ENCODE measurements at regions not wholly inside any gene's neighbourhood (a gene's known extent, or its start where the extent isn't known, plus 50 kb on each side); places are given as distances from the start of the nearest gene placed in this dataset.

DNA sequence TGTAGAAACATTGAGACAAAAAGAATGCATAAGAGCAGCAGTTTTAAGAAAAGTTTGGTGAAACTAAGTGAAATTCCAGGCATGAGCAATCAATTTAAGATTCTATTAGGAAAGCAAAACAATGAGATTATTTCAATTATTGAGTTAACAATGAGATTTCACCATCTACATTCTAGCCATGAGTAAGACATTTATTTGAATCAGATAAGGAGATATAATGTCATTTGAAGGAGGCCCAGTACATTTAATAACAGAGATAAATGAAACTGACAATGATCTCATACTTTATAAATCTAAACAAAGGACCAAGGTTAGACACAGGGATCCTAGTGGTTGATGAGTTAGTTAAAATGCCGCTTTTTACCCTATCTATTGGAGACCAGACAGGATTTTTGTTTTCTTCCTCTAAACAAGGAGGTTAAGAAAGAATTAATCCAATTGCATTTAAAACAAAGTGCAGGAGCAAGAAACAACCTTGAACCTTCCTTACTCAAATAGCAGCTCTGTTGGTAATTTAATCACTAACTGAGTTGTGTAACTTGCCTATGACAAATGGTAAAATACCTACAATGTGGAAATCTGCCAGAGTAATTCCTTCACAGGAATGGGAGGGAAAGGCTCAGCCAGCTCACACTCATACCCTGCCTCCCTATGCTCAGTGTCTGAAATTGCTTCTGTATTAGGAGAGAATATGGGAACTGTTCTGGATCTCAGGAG, 103.5 kb upstream of the NR3C1 start (continued):
- no peak for TF ChIP-seq ZNF468 (CRISPR knock-in tag; IDR thresholded peaks at IDR 0.05)
- peak; percentile 93 for TF ChIP-seq PAXIP1 (CRISPR knock-in tag; conservative IDR thresholded peaks at IDR 0.05)
- peak; percentile 74; the same call in 1 of the 2 replicates for TF ChIP-seq ZKSCAN8 (CRISPR knock-in tag; IDR thresholded peaks at IDR 0.05; ENCODE audit: borderline replicate concordance)
- 0 out of 2 replicates have a peak, but pooled peaks have one; percentile 13 for TF ChIP-seq EHMT2 (IDR thresholded peaks at IDR 0.05; ENCODE audit: borderline replicate concordance, low read depth, low read length)
- TF ChIP-seq ZSCAN21 (CRISPR knock-in tag; IDR thresholded peaks at IDR 0.05; ENCODE audit: borderline replicate concordance) = no peak
- no peak for TF ChIP-seq ZNF354B (CRISPR knock-in tag; IDR thresholded peaks at IDR 0.05)
- TF ChIP-seq NR2C2 (CRISPR knock-in tag; IDR thresholded peaks at IDR 0.05; ENCODE audit: borderline replicate concordance) = peak; percentile 59
- no peak for TF ChIP-seq PAF1 (CRISPR knock-in tag; IDR thresholded peaks at IDR 0.05)
- TF ChIP-seq ZNF496 (CRISPR knock-in tag; IDR thresholded peaks at IDR 0.05; ENCODE audit: insufficient replicate concordance) = no peak
- TF ChIP-seq ZNF609 (CRISPR knock-in tag; IDR thresholded peaks at IDR 0.05; ENCODE audit: borderline replicate concordance) = peak; percentile 77; the same call in 1 of the 2 replicates
- TF ChIP-seq PTBP1 (IDR thresholded peaks at IDR 0.05; ENCODE audit: low read depth, low read length, poor library complexity, severe bottlenecking) = no peak
- TF ChIP-seq U2AF2 (IDR thresholded peaks at IDR 0.05; ENCODE audit: low read depth, low read length) = no peak
- no peak for TF ChIP-seq ZNF382 (CRISPR knock-in tag; IDR thresholded peaks at IDR 0.05; ENCODE audit: borderline replicate concordance)
- peak; percentile 97 for TF ChIP-seq SIX1 (CRISPR knock-in tag; IDR thresholded peaks at IDR 0.05; ENCODE audit: borderline replicate concordance)
- TF ChIP-seq ZKSCAN5 (CRISPR knock-in tag; IDR thresholded peaks at IDR 0.05) = no peak
- no peak for TF ChIP-seq CENPT (CRISPR knock-in tag; IDR thresholded peaks at IDR 0.05; ENCODE audit: low read depth)
- no peak for TF ChIP-seq TFAP4 (IDR thresholded peaks at IDR 0.05; ENCODE audit: borderline replicate concordance, low read depth)
- TF ChIP-seq ZNF24 (IDR thresholded peaks at IDR 0.05) = peak; percentile 54; the same call in 1 of the 2 replicates
- peak; percentile 81; the same call in 1 of the 2 replicates for TF ChIP-seq HOXD1 (CRISPR knock-in tag; IDR thresholded peaks at IDR 0.05)
- no peak for TF ChIP-seq KLF9 (CRISPR knock-in tag; IDR thresholded peaks at IDR 0.05; ENCODE audit: low read depth)
- no peak for TF ChIP-seq MYNN (CRISPR knock-in tag; IDR thresholded peaks at IDR 0.05; ENCODE audit: low read depth)

Data from HepG2 (cell line).